ENCODE measurements at regions not wholly inside any gene's neighbourhood (a gene's known extent, or its start where the extent isn't known, plus 50 kb on each side); places are given as distances from the start of the nearest gene placed in this dataset.
"Not testable (repeated sequence)": the region's sequence is repeated elsewhere in the genome, so short reads cannot be mapped to it uniquely, and the experiment has no call there.

GRCh38 chr3:164450276-164450905 is 627.9 kb downstream of the SI start:
- no peak for DNase-seq
- no peaks in the 10 kb centered on the region for H3K4me1 ChIP-seq
- no peaks in the 10 kb centered on the region for H3K27me3 ChIP-seq
- no peak overlapping the region for H3K4me3 ChIP-seq
- no peaks in the 10 kb centered on the region for H3K9me3 ChIP-seq (replicated peaks)
- H3K36me3 ChIP-seq: no peaks in the 10 kb centered on the region
- H3K27ac ChIP-seq: no peak overlapping the region

GRCh38 chr3:164419220-164419619 is 659.1 kb downstream of the SI start:
- no peak overlapping the region for H3K27ac ChIP-seq
- DNase-seq: no peak
- H3K9me3 ChIP-seq (replicated peaks): no peaks in the 10 kb centered on the region
- H3K4me1 ChIP-seq: no peaks in the 10 kb centered on the region
- H3K27me3 ChIP-seq: no peaks in the 10 kb centered on the region
- H3K4me3 ChIP-seq: no peak overlapping the region
- no peaks in the 10 kb centered on the region for H3K36me3 ChIP-seq

- H3K4me3 ChIP-seq: no peak overlapping the region
- H3K27me3 ChIP-seq: no peaks in the 10 kb centered on the region
- no peaks in the 10 kb centered on the region for H3K36me3 ChIP-seq
- no peak overlapping the region for H3K27ac ChIP-seq
- H3K4me1 ChIP-seq: no peaks in the 10 kb centered on the region
- H3K9me3 ChIP-seq (replicated peaks): no peaks in the 10 kb centered on the region
- no peak for DNase-seq
Observed at GRCh38 chr3:164418414-164418813, 659.9 kb downstream of the SI start.

- no peaks in the 10 kb centered on the region for H3K9me3 ChIP-seq (replicated peaks)
- no peak overlapping the region for H3K4me3 ChIP-seq
- no peak overlapping the region for H3K27ac ChIP-seq
- H3K36me3 ChIP-seq: no peaks in the 10 kb centered on the region
- DNase-seq: no peak
- H3K4me1 ChIP-seq: no peaks in the 10 kb centered on the region
- H3K27me3 ChIP-seq: no peaks in the 10 kb centered on the region
Observed at GRCh38 chr3:164417955-164418354, 660.3 kb downstream of the SI start.

- Histone ChIP-seq H3K4me3 (no peak overlapping the region), H3K27me3 (no peaks in the 10 kb centered on the region), H3K27ac (no peak overlapping the region), H3K4me1 (no peaks in the 10 kb centered on the region), H3K36me3 (no peaks in the 10 kb centered on the region), H3K9me3 (replicated peaks) (no peaks in the 10 kb centered on the region)
- DNase-seq: no peak
Observed at GRCh38 chr3:164416491-164417222, 661.6 kb downstream of the SI start.

- H3K4me1 ChIP-seq: no peaks in the 10 kb centered on the region
- no peak for DNase-seq
- H3K27me3 ChIP-seq: no peaks in the 10 kb centered on the region
- no peak overlapping the region for H3K27ac ChIP-seq
- H3K9me3 ChIP-seq (replicated peaks): no peaks in the 10 kb centered on the region
- H3K36me3 ChIP-seq: no peaks in the 10 kb centered on the region
- H3K4me3 ChIP-seq: no peak overlapping the region
Observed at GRCh38 chr3:164408326-164408725, 670.0 kb downstream of the SI start.

GRCh38 chr3:164407111-164407510 is 671.2 kb downstream of the SI start:
- H3K36me3 ChIP-seq: no peaks in the 10 kb centered on the region
- no peak overlapping the region for H3K27ac ChIP-seq
- H3K4me1 ChIP-seq: no peaks in the 10 kb centered on the region
- no peak overlapping the region for H3K4me3 ChIP-seq
- no peaks in the 10 kb centered on the region for H3K27me3 ChIP-seq
- H3K9me3 ChIP-seq (replicated peaks): no peaks in the 10 kb centered on the region
- DNase-seq: no peak

GRCh38 chr3:164406281-164406680 is 672.0 kb downstream of the SI start:
- Histone ChIP-seq H3K36me3 (no peaks in the 10 kb centered on the region), H3K9me3 (replicated peaks) (no peaks in the 10 kb centered on the region), H3K27me3 (no peaks in the 10 kb centered on the region), H3K27ac (no peak overlapping the region), H3K4me3 (no peak overlapping the region), H3K4me1 (no peaks in the 10 kb centered on the region)
- DNase-seq: no peak

GRCh38 chr3:164401923-164402322 is 676.4 kb downstream of the SI start:
- H3K27ac ChIP-seq: no peak overlapping the region
- DNase-seq: no peak
- H3K9me3 ChIP-seq (replicated peaks): no peaks in the 10 kb centered on the region
- H3K4me1 ChIP-seq: no peaks in the 10 kb centered on the region
- H3K4me3 ChIP-seq: no peak overlapping the region
- no peaks in the 10 kb centered on the region for H3K27me3 ChIP-seq
- H3K36me3 ChIP-seq: no peaks in the 10 kb centered on the region

GRCh38 chr3:164401440-164401839 is 676.9 kb downstream of the SI start:
- not testable (repeated sequence) for H3K27me3 ChIP-seq; H3K36me3 ChIP-seq; DNase-seq; H3K4me1 ChIP-seq; H3K27ac ChIP-seq; H3K4me3 ChIP-seq; H3K9me3 ChIP-seq (replicated peaks)

GRCh38 chr3:164397462-164397861 is 680.8 kb downstream of the SI start:
- Histone ChIP-seq H3K4me3 (no peak overlapping the region), H3K9me3 (replicated peaks) (no peaks in the 10 kb centered on the region), H3K27me3 (no peaks in the 10 kb centered on the region), H3K36me3 (no peaks in the 10 kb centered on the region), H3K27ac (no peak overlapping the region), H3K4me1 (no peaks in the 10 kb centered on the region)
- DNase-seq: no peak

GRCh38 chr3:164393171-164393570 is 685.1 kb downstream of the SI start:
- Histone ChIP-seq H3K36me3 (no peaks in the 10 kb centered on the region), H3K27me3 (no peaks in the 10 kb centered on the region), H3K4me3 (no peak overlapping the region), H3K4me1 (no peaks in the 10 kb centered on the region), H3K27ac (no peak overlapping the region), H3K9me3 (replicated peaks) (no peaks in the 10 kb centered on the region)
- no peak for DNase-seq

GRCh38 chr3:164390046-164390445 is 688.2 kb downstream of the SI start:
- Histone ChIP-seq H3K4me1 (no peaks in the 10 kb centered on the region), H3K4me3 (no peak overlapping the region), H3K27ac (no peak overlapping the region), H3K36me3 (no peaks in the 10 kb centered on the region), H3K9me3 (replicated peaks) (no peaks in the 10 kb centered on the region), H3K27me3 (no peaks in the 10 kb centered on the region)
- DNase-seq: no peak

- H3K9me3 ChIP-seq (replicated peaks): no peaks in the 10 kb centered on the region
- DNase-seq: no peak
- H3K4me1 ChIP-seq: no peaks in the 10 kb centered on the region
- H3K27me3 ChIP-seq: no peaks in the 10 kb centered on the region
- no peaks in the 10 kb centered on the region for H3K36me3 ChIP-seq
- no peak overlapping the region for H3K27ac ChIP-seq
- no peak overlapping the region for H3K4me3 ChIP-seq
Observed at GRCh38 chr3:164387236-164387635, 691.1 kb downstream of the SI start.

- Histone ChIP-seq H3K27ac (no peak overlapping the region), H3K4me3 (no peak overlapping the region), H3K27me3 (no peaks in the 10 kb centered on the region), H3K9me3 (replicated peaks) (no peaks in the 10 kb centered on the region), H3K4me1 (no peaks in the 10 kb centered on the region), H3K36me3 (no peaks in the 10 kb centered on the region)
- no peak for DNase-seq
Observed at GRCh38 chr3:164380156-164380555, 698.1 kb downstream of the SI start.

GRCh38 chr3:164377466-164377865 is 700.8 kb downstream of the SI start:
- Histone ChIP-seq H3K4me1 (no peaks in the 10 kb centered on the region), H3K27me3 (no peaks in the 10 kb centered on the region), H3K9me3 (replicated peaks) (no peaks in the 10 kb centered on the region), H3K36me3 (no peaks in the 10 kb centered on the region), H3K27ac (no peak overlapping the region), H3K4me3 (no peak overlapping the region)
- no peak for DNase-seq

All from SJCRH30 (cell line).